ENCODE measurements at regions not wholly inside any gene's neighbourhood (a gene's known extent, or its start where the extent isn't known, plus 50 kb on each side); places are given as distances from the start of the nearest gene placed in this dataset.

DNA sequence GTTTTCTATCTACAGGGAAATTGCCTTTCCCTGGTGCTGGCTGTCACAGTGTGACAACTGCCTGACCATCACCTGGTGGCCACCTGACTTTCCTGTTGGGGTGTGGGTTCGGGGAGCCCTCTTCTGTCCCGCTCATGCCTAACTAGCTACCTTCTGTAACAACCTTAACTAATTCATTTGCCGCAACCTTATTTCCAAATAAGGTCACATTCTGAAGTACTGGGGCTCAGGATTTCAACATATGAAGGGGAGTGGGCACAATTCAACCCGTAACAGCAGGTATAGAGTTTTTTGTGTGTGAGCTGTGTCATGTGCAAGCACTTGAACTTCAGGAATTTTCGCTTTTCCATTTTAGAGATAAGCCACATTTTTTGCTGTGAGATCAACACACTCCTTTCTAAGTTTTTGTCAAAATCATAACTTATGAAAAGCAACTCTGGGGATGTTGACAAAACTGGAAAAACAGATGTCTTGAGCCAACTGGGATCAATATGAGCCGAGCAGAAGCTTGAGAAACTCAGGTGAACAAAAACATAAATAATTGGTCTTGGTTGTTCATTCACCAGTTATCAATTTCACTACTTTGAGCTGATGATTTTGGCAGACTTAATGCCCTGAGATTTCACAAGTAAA lies 242.0 kb upstream of the RGMA start (continued):
- TF ChIP-seq FOXK2 (conservative IDR thresholded peaks at IDR 0.05 in 1 of 2, IDR thresholded peaks at IDR 0.05 in 1 of 2; ENCODE audit: low read depth in 2 of 2) (no peak), SAFB (IDR thresholded peaks at IDR 0.05; ENCODE audit: borderline replicate concordance, low read depth, low read length) (no peak), HCFC1 (IDR thresholded peaks at IDR 0.05; ENCODE audit: low read depth, low read length) (no peak)
- TF ChIP-seq, protein P1, sequence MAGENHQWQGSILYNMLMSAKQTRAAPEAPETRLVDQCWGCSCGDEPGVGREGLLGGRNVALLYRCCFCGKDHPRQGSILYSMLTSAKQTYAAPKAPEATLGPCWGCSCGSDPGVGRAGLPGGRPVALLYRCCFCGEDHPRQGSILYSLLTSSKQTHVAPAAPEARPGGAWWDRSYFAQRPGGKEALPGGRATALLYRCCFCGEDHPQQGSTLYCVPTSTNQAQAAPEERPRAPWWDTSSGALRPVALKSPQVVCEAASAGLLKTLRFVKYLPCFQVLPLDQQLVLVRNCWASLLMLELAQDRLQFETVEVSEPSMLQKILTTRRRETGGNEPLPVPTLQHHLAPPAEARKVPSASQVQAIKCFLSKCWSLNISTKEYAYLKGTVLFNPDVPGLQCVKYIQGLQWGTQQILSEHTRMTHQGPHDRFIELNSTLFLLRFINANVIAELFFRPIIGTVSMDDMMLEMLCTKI (IDR thresholded peaks at IDR 0.05; ENCODE audit: partially characterized antibody): no peak
- TF ChIP-seq, protein P2, sequence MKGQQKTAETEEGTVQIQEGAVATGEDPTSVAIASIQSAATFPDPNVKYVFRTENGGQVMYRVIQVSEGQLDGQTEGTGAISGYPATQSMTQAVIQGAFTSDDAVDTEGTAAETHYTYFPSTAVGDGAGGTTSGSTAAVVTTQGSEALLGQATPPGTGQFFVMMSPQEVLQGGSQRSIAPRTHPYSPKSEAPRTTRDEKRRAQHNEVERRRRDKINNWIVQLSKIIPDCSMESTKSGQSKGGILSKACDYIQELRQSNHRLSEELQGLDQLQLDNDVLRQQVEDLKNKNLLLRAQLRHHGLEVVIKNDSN (CRISPR knock-in tag; IDR thresholded peaks at IDR 0.05): no peak

DNA sequence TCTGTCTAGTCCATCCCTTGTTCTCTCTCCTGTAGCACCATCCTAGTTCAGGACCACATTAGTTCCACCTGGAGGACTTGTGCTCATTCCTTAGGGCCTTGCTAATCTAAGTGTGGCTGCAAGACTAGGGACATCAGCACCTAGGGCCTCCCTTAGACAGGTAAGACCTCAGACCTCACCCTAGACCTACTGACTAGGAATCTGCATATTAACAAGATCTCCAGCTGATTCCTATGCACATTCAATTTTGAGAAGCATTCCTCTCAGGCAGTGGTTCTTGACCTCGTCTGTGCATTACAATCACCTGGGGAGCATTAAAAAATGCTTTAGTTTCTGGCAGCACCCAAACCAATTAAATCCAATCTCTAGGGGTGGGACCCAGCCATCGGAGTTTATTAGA lies 238.4 kb upstream of the RGMA start:
- DNase-seq (ENCODE audit: extremely low read depth in 1 of 4, low spot score in 3 of 4) (no peak), FAIRE-seq (no peak), ATAC-seq (no peak)
- no peak overlapping the region for H3K4me2 ChIP-seq (ENCODE audit: insufficient read depth, low read length)
- H3K27ac ChIP-seq (ENCODE audit: extremely low read depth, low read depth, low read length): no peak overlapping the region
- H2AFZ ChIP-seq (ENCODE audit: low read depth, low read length): no peak overlapping the region
- no peaks in the 10 kb centered on the region for H3K79me2 ChIP-seq (ENCODE audit: control insufficient read depth, insufficient read depth, low read length)
- H3K9me1 ChIP-seq (ENCODE audit: control insufficient read depth, insufficient read depth, low read length): no peaks in the 10 kb centered on the region
- H3K27me3 ChIP-seq (ENCODE audit: control insufficient read depth in 2 of 2, insufficient read depth in 2 of 2, low read length in 2 of 2): peaks cover 4 to 27% of the 10 kb centered on the region in 2 experiments; a peak in 3 of 5 replicates
- no TSS peak for BruUV-seq (replicated peaks)
- intact Hi-C loops (cut with micrococcal nuclease) (no loop called here), in situ Hi-C loops (cut with MboI) (no loop called here)
- ChIA-PET POLR2A (interaction anchor here (0.7 kb wide), 1 partner anchor 71 kb away, joined by 3 read pairs; no protein-coding TSS in a partner anchor), CTCF (ENCODE audit: low intra/inter-chr PET ratio) (no interaction called here)
- H3K9ac ChIP-seq (ENCODE audit: insufficient read depth in 1 of 2, low read depth in 2 of 2, low read length in 2 of 2): no peak overlapping the region
- H3K4me1 ChIP-seq (replicated peaks in 1 of 2; ENCODE audit: control insufficient read depth in 2 of 2, insufficient read depth in 2 of 2, low read length in 2 of 2): no peaks in the 10 kb centered on the region
- H3K36me3 ChIP-seq (ENCODE audit: control insufficient read depth, insufficient read depth, low read length): no peaks in the 10 kb centered on the region
- H4K20me1 ChIP-seq (replicated peaks; ENCODE audit: control insufficient read depth, insufficient read depth, low read length): no peaks in the 10 kb centered on the region; the same call in 1 of the 2 replicates
- 0% methylated on average over 2 of the region's 2 CpGs for WGBS (ENCODE audit: insufficient coverage, low coverage, missing lambda C conversion rate)
- no peaks in the 10 kb centered on the region for H3K9me3 ChIP-seq (replicated peaks; ENCODE audit: control insufficient read depth, insufficient read depth, low read depth, low read length)
- H3K4me3 ChIP-seq: no peak overlapping the region
- TF ChIP-seq ZNF695 (CRISPR knock-in tag; IDR thresholded peaks at IDR 0.05) (no peak), BHLHE40 (IDR thresholded peaks at IDR 0.05; ENCODE audit: low read length) (no peak), ZNF316 (IDR thresholded peaks at IDR 0.05) (no peak), RBM34 (IDR thresholded peaks at IDR 0.05; ENCODE audit: borderline replicate concordance, insufficient read depth, low read length) (no peak)
- TF ChIP-seq, protein P3, sequence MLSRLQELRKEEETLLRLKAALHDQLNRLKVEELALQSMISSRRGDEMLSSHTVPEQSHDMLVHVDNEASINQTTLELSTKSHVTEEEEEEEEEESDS (CRISPR knock-in tag; IDR thresholded peaks at IDR 0.05): no peak

Measured in K562 (cell line).